ENCODE measurements at regions not wholly inside any gene's neighbourhood (a gene's known extent, or its start where the extent isn't known, plus 50 kb on each side); places are given as distances from the start of the nearest gene placed in this dataset.
"Not testable (repeated sequence)": the region's sequence is repeated elsewhere in the genome, so short reads cannot be mapped to it uniquely, and the experiment has no call there.

DNA sequence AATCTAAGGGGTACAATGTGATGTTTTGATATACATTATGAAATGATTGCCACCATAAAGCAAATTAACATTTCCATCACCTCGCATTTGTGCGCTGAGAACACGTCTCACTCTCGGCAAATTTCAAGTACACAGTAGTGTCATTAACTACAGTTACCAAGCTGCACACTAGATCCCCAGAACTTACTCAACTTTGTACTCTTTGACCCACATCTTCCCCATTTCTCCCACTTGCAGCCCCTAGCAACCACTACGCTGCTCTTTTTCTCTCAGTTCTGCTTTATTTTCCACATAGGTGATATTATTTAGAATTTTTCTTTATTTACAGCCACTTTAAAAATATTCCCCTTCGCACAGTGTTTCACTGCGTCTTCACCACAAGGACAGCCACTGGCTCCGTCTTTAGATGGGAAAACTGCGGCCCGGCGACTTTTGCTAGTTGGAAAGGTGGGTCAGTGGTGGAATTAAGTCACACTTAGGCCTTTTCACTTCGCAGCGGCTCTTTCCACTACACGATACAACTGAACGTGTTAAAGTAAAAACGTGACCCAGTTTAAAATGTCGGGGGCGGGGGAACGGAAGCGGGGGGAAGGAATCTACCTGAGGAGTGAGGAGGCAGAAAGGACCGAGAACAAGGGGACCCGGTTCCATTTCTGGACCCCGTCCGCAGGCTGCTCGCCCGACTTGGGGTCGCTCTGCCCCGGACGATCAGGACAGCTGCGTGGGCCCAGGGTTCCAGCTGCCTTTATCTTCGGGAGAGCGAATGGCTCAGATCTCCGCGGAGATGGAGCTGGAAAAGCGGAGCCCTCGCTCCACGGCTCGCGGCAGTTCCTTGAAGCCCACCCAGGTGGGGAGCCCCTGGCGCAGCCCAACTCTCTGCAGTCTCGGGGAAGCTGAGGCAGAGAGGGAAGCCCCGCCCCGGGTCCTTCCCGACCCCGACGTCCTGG, 486.1 kb downstream of the UQCRFS1 start:
- H3K27ac ChIP-seq (ENCODE audit: low read depth) = no peak overlapping the region
- no peak for DNase-seq (ENCODE audit: extremely low spot score)
- H3K4me1 ChIP-seq (ENCODE audit: insufficient read depth) = no peaks in the 10 kb centered on the region
- H3K36me3 ChIP-seq (ENCODE audit: insufficient read depth) = no peaks in the 10 kb centered on the region
- WGBS = 44% methylated on average over 46 of the region's 46 CpGs
- H3K4me3 ChIP-seq (ENCODE audit: low read depth, low read length) = no peak overlapping the region

DNA sequence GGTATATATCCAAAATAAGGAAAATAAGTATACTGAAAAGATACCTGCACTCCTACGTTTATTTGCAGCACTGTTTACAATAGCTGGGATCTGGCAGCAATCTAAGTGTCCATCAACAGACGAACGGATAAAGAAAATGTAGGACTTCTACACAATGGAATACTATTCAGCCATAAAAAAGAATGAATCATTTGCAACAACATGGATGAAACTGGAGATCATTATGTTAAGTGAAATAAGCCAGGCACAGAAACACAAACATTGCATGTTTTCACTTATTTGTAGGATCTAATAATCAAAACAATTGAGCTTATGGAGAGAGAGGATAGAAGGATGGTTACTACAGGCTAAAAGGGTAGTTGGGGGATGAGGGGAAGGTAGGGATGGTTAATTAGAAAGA, 494.0 kb downstream of the UQCRFS1 start:
- no peak for DNase-seq (ENCODE audit: extremely low spot score)
- WGBS = 84% methylated on average over 3 of the region's 3 CpGs
- Histone ChIP-seq H3K36me3 (ENCODE audit: insufficient read depth) (no peaks in the 10 kb centered on the region), H3K4me1 (ENCODE audit: insufficient read depth) (no peaks in the 10 kb centered on the region), H3K27ac (ENCODE audit: low read depth) (no peak overlapping the region), H3K4me3 (ENCODE audit: low read depth, low read length) (no peak overlapping the region)

DNA sequence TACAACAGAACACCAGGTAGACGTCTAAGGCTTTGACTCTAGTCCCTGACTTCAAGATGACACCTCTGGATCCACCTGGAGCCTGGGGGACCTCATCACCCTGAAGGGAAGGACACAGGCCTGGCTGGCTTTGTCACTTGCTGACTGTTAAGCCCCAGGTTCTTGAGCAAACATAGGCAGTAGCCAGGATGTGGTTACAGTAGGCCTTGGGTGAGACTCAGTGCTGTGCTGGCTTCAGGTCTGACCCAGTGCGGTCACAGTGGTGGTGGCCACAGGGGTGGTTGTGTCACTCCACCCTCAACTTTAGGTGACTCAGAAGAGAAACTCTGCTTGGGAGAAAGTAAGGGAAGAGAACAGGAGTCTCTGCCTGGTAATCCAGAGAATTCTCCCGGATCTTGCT, 497.8 kb downstream of the UQCRFS1 start:
- 85% methylated on average over 3 of the region's 3 CpGs for WGBS
- Histone ChIP-seq H3K27ac (ENCODE audit: low read depth) (no peak overlapping the region), H3K4me1 (ENCODE audit: insufficient read depth) (no peaks in the 10 kb centered on the region), H3K36me3 (ENCODE audit: insufficient read depth) (no peaks in the 10 kb centered on the region), H3K4me3 (ENCODE audit: low read depth, low read length) (no peak overlapping the region)
- no peak for DNase-seq (ENCODE audit: extremely low spot score)

DNA sequence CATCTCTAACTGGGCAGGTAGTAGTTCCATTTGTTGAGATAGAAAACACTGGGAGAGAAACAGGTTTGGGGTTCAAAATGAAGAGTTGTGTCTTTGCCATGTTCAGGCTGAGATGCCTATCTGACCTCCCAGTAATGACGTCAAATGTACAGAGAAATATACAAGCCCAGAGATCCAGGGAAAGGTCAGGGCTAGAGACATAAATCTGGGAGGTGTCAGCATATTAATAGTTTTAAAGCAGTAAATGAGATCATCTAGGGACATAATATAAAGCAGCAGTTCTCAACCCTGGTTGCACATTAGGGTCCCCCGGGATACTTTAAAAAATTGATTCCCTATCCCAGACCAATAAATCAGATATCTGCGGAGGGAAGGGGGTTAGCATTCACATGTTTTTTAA, 501.5 kb downstream of the UQCRFS1 start:
- H3K36me3 ChIP-seq (ENCODE audit: insufficient read depth) = no peaks in the 10 kb centered on the region
- no peak overlapping the region for H3K27ac ChIP-seq (ENCODE audit: low read depth)
- DNase-seq (ENCODE audit: extremely low spot score) = no peak
- H3K4me1 ChIP-seq (ENCODE audit: insufficient read depth) = no peaks in the 10 kb centered on the region
- H3K4me3 ChIP-seq (ENCODE audit: low read depth, low read length) = no peak overlapping the region
- WGBS = 50% methylated on average over 3 of the region's 3 CpGs

DNA sequence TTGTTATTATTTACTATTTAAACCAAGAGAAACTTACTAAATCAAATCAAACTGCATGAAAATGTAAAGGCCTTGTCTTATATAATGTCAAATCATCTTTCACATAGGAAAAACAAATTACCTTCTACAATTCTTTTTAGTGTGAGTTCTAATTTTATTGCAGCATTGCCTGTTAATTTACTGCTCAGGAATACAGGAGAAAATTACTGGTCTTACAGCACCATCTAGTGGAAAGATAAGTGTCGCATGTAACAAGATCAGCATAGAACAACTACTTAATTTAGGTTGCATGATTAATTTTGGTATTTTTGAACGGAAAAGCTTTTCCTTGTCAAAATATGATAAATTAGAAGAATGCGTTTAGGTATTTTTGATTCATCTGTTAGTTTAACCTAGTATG, 502.7 kb downstream of the UQCRFS1 start:
- WGBS = 3% methylated on average over 3 of the region's 3 CpGs
- peak; percentile 15 for DNase-seq (ENCODE audit: extremely low spot score)
- no peak overlapping the region for H3K4me3 ChIP-seq (ENCODE audit: low read depth, low read length)
- no peaks in the 10 kb centered on the region for H3K4me1 ChIP-seq (ENCODE audit: insufficient read depth)
- H3K27ac ChIP-seq (ENCODE audit: low read depth) = no peak overlapping the region
- H3K36me3 ChIP-seq (ENCODE audit: insufficient read depth) = no peaks in the 10 kb centered on the region

DNA sequence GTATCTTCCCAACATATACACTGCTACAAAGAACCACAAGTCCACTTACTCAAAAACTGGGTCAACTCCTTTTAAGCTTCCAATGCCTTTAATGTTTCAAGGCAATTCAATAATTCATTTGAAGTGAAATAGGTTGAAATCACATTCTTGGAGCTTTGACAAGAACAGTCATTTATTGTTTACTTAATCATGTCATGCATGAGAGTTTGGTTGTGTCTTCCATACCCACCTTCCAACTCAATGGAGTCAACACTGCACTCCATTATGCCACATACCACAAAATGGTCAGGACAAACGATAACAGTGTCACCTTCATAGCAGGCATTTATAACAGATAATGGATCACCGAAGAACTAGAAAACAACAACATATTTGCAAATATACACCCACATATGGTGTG, 506.3 kb downstream of the UQCRFS1 start:
- Histone ChIP-seq H3K36me3 (ENCODE audit: insufficient read depth) (no peaks in the 10 kb centered on the region), H3K4me1 (ENCODE audit: insufficient read depth) (no peaks in the 10 kb centered on the region), H3K4me3 (ENCODE audit: low read depth, low read length) (no peak overlapping the region), H3K27ac (ENCODE audit: low read depth) (no peak overlapping the region)
- 85% methylated on average over 2 of the region's 2 CpGs for WGBS
- DNase-seq (ENCODE audit: extremely low spot score) = no peak

DNA sequence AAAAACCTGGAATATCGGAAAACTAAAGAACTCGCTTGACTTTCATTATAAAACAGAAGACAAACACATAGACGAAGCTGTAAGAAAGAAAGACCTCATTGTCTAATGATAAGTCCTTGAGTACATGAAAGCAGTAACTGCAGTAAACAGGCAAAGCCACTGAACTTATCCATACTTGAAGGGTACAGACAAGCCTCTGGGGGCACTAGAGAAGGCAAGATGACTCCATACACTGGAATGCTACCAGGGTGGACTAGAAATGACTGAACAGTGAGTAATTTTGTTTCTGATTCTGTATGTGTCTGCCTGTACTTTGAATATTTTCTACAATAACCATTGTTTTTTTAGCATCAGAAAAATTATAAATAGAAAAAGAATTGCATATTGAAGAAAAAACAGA, 507.9 kb downstream of the UQCRFS1 start:
- no peak overlapping the region for H3K4me3 ChIP-seq (ENCODE audit: low read depth, low read length)
- no peaks in the 10 kb centered on the region for H3K36me3 ChIP-seq (ENCODE audit: insufficient read depth)
- H3K27ac ChIP-seq (ENCODE audit: low read depth) = no peak overlapping the region
- DNase-seq (ENCODE audit: extremely low spot score) = no peak
- 71% methylated on average over 3 of the region's 3 CpGs for WGBS
- no peaks in the 10 kb centered on the region for H3K4me1 ChIP-seq (ENCODE audit: insufficient read depth)

DNA sequence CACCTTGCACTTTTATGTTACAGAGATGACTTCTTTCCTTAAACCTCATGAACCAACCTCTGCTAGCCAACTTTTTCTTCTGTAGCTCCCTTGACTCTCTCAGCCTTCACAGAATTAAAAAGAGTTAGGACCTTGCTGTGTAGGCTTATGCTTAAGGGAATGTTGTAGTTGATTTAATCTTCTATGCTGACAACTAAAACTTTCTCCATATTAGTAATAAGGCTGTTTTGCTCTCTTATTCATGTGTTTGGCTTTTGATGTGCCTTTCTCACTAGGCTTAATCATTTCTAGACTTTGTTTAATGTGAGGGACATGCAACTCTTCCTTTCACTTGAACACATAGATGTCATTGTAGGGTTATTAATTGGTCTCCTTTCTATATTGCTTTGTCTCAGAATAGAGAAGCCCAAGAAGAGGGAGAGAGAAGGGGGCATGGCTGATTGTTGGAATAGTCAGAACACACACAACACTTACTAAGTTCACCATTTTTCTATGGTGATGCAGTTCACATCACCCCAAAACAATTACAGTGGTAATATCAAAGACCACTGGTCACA, 509.5 kb downstream of the UQCRFS1 start:
- H3K4me1 ChIP-seq (ENCODE audit: insufficient read depth) = no peaks in the 10 kb centered on the region
- H3K36me3 ChIP-seq (ENCODE audit: insufficient read depth) = no peaks in the 10 kb centered on the region
- H3K4me3 ChIP-seq (ENCODE audit: low read depth, low read length) = no peak overlapping the region
- no peak for DNase-seq (ENCODE audit: extremely low spot score)
- H3K27ac ChIP-seq (ENCODE audit: low read depth) = no peak overlapping the region

DNA sequence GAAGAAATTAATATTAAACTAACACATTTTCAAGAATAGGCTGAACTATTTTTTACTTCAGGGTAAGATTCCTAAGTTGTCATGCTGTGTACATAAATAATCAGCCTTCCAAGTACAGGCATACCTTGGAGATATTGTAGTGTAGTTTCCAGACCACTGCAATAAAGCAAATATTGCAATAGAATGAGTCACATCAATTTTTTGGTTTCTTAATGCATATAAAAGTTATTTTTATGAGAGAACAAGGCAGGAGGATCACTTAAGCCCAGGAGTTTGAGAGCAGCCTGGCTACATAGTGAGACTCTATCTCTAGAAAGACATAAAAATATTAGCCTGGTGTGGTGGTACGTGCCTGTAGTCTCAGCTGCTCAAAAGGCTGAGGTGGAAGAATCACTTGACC, 511.5 kb downstream of the UQCRFS1 start:
- Histone ChIP-seq H3K36me3 (ENCODE audit: insufficient read depth) (no peaks in the 10 kb centered on the region), H3K4me3 (ENCODE audit: low read depth, low read length) (no peak overlapping the region), H3K27ac (ENCODE audit: low read depth) (no peak overlapping the region), H3K4me1 (ENCODE audit: insufficient read depth) (no peaks in the 10 kb centered on the region)
- WGBS = 72% methylated on average over 1 of the region's 1 CpG
- DNase-seq (ENCODE audit: extremely low spot score) = no peak

DNA sequence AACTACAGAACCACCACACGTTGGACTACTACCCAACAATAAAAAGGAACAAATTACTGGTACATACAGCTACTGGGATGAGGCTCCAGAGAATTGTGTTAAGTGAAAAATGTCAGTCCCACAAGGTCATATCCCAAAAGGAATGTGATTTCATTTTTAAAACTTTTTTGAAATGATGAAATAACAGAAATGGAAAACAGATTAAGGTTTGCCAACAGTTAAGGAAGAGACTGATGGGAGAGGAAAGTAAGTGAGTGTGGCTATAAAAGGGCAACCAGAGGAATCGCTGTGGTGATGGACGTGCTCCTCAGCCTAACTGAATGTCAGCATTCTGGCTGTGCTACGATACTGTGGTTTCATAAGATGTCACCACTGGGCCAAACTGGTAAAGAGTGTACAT, 512.8 kb downstream of the UQCRFS1 start:
- Histone ChIP-seq H3K27ac (ENCODE audit: low read depth) (no peak overlapping the region), H3K4me3 (ENCODE audit: low read depth, low read length) (no peak overlapping the region), H3K4me1 (ENCODE audit: insufficient read depth) (no peaks in the 10 kb centered on the region), H3K36me3 (ENCODE audit: insufficient read depth) (no peaks in the 10 kb centered on the region)
- no peak for DNase-seq (ENCODE audit: extremely low spot score)
- 72% methylated on average over 4 of the region's 4 CpGs for WGBS

DNA sequence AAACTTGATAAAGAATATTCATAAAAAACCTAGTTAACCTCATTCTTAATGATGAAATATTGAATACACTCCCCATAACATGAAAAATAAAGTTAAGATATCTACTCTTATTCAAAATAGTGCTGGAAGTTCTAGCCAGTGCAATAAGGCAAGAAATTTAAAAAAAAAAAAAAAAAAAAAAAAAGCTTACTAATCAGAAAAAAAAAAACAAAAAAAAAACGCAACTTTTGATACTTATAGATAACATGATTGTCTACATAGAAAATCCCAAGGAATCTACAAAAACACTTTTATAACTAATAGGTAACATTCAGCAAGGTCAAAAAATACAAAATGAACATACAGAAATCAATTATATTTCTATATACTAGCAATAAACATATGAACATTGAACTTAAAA, 515.6 kb downstream of the UQCRFS1 start:
- Histone ChIP-seq H3K4me1 (ENCODE audit: insufficient read depth) (no peaks in the 10 kb centered on the region), H3K36me3 (ENCODE audit: insufficient read depth) (no peaks in the 10 kb centered on the region), H3K27ac (ENCODE audit: low read depth) (no peak overlapping the region), H3K4me3 (ENCODE audit: low read depth, low read length) (no peak overlapping the region)
- WGBS = 88% methylated on average over 1 of the region's 1 CpG
- DNase-seq (ENCODE audit: extremely low spot score) = no peak

DNA sequence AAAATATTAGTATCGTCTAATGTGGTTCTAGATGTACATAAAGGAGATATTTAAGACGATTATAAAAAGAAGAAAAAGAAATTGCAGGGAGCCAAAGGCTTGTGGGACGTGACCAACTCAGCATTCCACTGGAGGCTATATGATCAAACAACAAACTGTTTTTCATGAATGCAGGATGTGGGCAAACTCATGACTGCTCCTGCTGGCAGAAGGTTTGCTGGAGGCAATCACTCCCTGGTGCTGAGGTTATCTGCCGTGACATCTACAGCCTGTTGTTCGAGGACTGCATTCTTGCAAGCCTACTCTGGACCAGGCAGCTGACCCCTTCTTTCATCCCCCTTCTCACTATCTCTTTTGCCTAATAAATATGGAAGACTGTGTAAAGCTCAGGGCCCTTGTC, 518.1 kb downstream of the UQCRFS1 start:
- no peak for DNase-seq (ENCODE audit: extremely low spot score)
- Histone ChIP-seq H3K27ac (ENCODE audit: low read depth) (no peak overlapping the region), H3K4me1 (ENCODE audit: insufficient read depth) (no peaks in the 10 kb centered on the region), H3K4me3 (ENCODE audit: low read depth, low read length) (no peak overlapping the region), H3K36me3 (ENCODE audit: insufficient read depth) (no peaks in the 10 kb centered on the region)
- 74% methylated on average over 5 of the region's 5 CpGs for WGBS

DNA sequence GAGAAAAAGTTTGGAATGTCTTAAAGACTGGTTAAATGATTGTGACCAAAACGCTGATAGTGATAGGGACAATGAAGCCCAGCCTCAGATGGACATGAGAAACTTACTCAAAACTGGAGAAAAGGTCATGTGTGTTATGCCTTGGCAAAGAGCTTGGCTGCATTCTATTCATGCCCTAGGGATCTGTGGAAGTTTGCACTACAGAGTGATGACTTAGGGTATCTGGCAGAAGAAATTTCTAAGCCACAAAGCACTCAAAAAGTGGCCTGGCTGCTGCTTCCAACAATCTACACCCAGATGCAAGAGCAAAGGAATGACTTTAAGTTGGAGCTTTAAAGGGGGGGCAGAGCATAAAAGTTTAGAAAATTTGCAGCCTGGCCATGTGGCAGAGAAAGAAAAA, 521.3 kb downstream of the UQCRFS1 start:
- Histone ChIP-seq H3K4me3 (ENCODE audit: low read depth, low read length) (no peak overlapping the region), H3K4me1 (ENCODE audit: insufficient read depth) (no peaks in the 10 kb centered on the region), H3K36me3 (ENCODE audit: insufficient read depth) (no peaks in the 10 kb centered on the region), H3K27ac (ENCODE audit: low read depth) (no peak overlapping the region)
- no peak for DNase-seq (ENCODE audit: extremely low spot score)
- WGBS = 76% methylated on average over 1 of the region's 1 CpG

DNA sequence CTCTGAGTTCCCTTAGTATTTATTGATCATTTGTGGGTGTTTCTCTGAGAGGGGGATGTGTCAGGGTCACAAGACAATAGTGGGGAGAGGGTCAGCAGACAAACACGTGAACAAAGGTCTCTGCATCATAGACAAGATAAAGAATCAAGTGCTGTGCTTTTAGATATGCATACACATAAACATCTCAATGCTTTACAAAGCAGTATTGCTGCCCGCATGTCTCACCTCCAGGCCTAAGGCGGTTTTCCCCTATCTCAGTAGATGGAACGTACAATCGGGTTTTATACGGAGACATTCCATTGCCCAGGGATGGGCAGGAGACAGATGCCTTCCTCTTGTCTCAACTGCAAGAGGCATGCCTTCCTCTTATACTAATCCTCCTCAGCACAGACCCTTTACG, 523.5 kb downstream of the UQCRFS1 start:
- not testable (repeated sequence) for H3K27ac ChIP-seq (ENCODE audit: low read depth); H3K4me3 ChIP-seq (ENCODE audit: low read depth, low read length)
- 75% methylated on average over 7 of the region's 7 CpGs for WGBS

More for the DNA sequence above, 523.5 kb downstream of the UQCRFS1 start:
- not testable (repeated sequence) for H3K36me3 ChIP-seq (ENCODE audit: insufficient read depth); H3K4me1 ChIP-seq (ENCODE audit: insufficient read depth); DNase-seq (ENCODE audit: extremely low spot score)
